ENCODE measurements at regions not wholly inside any gene's neighbourhood (a gene's known extent, or its start where the extent isn't known, plus 50 kb on each side); places are given as distances from the start of the nearest gene placed in this dataset.

DNA sequence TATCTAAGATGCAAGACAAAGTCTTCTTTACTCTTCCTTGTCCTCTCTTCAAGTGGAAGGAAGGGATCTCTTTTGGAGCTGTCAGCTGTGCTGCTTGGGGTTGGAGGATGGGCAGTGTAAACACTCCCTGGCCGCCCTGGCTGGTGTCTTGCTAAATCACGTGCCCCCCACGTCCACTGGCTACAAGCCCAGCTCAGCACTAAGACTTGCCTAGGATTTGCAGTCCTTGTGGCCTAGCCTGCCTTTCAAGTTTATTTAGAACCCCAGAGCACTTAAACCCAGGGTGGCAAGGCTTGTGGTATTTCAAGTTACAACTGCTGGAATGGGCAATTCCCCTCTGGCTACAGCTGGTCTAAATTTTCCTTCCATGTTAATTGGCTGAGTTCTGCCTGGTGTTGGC lies 272.4 kb upstream of the MYO3A start:
- no peak for DNase-seq

- DNase-seq, result no peak
Observed at GRCh38 chr10:25666276-25666675, 267.8 kb upstream of the MYO3A start.

GRCh38 chr10:25675204-25675603 lies 258.8 kb upstream of the MYO3A start:
- no peak for DNase-seq

DNA sequence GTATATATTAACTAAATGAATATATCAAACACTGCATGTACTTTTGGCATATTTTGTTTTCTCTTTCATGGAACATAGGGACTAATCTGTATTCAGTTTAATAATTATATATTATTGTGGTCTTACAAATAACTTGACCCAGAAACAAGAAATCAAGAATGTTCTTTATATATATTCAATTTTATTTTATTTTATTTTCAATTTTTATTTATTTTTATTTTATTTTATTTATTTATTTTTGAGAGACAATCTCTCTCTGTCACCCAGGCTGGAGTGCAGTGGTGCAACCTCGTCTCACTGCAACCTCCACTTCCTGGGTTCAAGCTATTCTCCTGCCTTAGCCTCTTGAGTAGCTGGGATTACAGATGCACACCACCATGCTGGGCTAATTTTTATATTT lies 258.4 kb upstream of the MYO3A start:
- DNase-seq, result no peak

DNA sequence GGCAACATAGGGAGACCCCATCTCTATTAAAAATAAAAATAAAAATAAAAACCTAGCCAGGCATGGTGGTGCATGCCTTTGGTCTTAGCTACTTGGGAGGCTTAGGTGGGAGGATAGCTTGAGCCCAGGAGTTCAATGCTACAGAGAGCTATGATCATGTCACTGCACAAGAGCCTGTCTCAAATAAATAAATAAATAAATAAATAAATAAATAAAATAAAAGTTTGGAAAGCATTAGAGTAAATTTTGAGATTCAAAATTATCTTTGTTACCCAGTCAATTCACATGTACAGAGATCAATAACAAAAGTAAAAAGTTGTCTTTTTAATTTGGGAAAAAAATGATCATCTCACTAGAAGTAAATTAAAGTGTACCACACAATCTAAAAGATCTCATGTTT lies 255.8 kb upstream of the MYO3A start:
- DNase-seq, result no peak

DNA sequence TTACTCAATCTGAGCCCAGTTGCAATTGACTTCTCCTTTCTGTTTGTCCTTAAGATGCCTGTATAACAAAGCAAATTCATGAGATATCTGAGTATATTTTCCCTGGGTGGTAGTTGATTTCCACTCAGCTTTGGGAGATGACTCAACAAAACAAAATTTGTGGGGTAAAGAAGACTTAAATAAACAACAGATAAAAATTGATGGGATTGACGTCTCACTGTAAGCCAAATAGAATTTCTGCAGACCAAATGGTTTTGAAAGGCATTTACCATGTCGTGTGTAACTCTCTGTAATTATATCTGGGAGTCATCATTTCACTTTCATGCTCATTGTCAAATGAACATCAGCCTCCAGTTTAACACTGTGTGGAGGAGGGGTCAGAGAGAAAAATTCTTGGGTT lies 255.4 kb upstream of the MYO3A start:
- no peak for DNase-seq

DNA sequence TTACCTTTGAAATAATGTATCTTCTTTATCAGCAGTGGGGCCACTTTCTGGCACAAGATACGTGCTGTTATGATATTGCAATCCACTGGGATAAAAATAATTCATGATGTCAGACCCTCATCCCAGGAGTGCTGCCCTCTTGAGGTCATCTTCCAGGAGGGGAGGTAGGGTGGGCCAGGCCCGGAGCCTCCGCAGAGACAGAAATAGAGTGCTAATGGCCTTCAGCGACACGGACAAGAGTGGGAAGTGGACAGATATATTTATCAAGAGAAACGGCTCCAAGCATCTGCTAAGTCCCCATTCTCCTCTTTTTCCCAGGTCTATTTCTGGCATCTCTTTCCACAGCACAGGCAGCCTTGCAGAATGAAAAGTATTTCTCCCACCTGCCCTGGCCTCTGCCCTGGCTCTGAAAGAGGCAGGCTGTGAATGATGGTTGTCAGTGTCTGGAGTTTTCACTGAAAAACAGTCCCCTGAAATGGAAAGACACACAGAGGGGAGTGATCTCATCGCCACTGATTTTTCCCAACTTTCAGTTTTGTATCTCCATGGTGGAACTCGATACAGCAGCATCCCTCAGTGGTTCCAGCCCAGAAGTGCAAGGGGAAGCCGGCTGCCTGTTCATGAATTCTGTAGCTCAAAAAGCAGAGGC lies 251.7 kb upstream of the MYO3A start:
- no peak for DNase-seq

DNA sequence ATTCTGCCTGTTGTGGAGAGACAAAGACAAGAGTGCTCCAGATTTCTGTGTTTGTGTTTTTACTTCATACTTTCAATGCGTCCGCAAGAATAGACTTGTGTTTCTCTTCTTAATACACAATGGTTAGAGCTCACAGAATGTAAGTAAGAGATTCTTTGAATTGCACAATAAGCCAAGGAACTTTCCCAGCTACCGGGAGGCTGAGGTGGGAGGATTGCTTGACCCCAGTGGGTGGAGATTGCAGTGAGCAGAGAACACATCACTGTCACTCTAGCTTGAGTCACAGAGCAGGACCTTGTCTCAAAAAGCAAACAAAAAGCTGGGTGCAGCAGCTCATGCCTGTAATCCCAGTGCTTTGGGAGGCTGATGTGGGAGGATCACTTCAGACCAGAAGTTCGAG lies 250.7 kb upstream of the MYO3A start:
- DNase-seq, result no peak

DNA sequence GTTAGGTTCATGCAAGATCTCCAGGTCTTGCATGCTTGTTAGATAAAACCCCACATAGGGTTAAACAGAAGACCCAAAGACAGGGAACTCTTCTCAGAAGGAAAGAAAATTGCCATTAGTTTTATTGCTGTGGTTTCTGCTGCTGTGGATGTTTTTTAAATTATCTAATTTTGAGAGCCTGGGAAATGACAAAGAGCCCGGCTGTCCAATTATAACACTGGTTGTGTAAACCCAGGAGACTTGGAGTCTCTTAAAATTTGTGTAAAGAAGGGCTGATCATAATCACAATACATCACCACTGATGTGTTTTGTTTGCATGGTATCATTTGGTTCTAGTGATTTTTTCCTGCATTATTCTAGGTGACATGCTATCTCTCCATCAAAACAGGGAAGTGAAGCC lies 246.5 kb upstream of the MYO3A start:
- no peak for DNase-seq

GRCh38 chr10:25689346-25690100 lies 244.5 kb upstream of the MYO3A start:
- DNase-seq, result no peak

GRCh38 chr10:25692761-25693160 lies 241.3 kb upstream of the MYO3A start:
- DNase-seq, result no peak

- no peak for DNase-seq
Observed at GRCh38 chr10:25694206-25694933, 239.7 kb upstream of the MYO3A start.

DNA sequence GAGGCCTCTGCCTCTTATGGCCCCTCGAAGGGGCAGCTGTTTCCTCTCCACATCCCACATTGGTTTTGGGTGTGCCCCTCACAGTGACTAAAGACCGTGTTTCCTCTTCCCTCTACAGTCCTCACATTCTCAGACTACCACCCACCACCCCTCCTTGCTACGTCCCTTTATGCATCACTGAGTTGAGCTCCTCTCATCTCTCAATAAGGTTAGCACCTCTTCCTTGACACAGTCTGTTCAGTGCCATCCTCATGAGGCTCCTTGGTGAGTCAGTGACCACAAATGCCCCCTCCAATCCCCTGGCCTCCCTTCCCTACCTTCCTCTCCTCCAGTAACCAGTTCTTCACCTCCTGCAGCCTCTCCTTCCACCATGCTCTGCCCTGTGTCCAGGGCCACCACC lies 239.1 kb upstream of the MYO3A start:
- DNase-seq, result no peak

GRCh38 chr10:25695586-25695985 lies 238.4 kb upstream of the MYO3A start:
- no peak for DNase-seq

DNA sequence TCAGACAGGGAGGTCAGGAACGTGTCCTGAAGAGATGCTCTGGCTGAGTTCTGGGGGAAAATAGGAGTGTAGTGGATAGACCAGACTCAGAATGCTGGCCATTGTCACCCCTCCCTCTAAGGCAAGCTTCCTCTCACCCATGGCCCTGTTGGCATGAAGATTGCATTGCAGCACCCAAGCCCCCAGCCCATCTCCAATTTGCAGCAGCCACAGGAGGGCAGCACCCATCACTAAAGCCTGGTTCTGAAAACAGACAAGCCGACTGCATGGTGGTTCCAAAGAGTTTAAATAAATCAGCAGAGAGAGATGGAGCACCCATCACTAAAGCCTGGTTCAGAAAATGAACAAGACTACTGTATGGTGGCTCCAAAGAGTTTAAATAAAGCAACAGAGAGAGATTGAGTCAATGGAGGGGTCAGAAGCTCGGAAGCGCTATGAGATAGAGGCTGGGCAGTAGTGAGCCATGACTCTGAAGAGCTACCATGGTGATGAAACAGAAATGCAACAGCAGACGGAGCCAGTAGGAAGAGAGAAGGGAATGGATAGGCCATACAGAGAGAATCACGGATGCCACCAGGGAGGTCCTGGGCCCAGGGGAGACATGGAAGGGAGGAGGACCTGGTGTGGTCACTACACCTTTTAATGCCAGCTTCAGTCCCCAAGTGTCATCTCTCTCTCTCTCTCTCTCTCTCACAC lies 237.9 kb upstream of the MYO3A start:
- DNase-seq, result no peak

- no peak for DNase-seq
Observed at GRCh38 chr10:25697412-25697811, 236.6 kb upstream of the MYO3A start.

GRCh38 chr10:25698638-25699037 lies 235.4 kb upstream of the MYO3A start:
- DNase-seq, result no peak

DNA sequence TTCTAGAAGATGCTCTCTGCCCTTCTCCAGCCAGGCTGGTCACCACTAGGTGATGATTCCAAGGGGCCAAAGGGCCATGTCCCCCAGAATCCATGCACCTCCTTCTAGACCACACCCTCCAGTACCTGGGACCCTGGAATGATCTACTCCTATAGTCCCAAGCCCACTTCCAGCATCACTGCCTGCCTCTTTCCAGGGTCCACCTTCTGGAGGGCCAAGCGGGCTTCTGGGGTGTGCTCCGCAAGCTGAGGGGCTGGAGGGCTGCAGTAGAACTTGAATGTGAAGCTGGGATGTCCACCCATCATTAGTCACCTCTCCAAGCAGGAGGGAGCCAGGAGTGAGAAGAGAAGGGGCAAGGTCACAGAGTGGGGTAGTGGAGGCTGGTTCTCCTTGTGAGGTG lies 234.4 kb upstream of the MYO3A start:
- no peak for DNase-seq

GRCh38 chr10:25701652-25702051 lies 232.4 kb upstream of the MYO3A start:
- DNase-seq, result no peak

GRCh38 chr10:25704622-25705021 lies 229.4 kb upstream of the MYO3A start:
- no peak for DNase-seq

DNA sequence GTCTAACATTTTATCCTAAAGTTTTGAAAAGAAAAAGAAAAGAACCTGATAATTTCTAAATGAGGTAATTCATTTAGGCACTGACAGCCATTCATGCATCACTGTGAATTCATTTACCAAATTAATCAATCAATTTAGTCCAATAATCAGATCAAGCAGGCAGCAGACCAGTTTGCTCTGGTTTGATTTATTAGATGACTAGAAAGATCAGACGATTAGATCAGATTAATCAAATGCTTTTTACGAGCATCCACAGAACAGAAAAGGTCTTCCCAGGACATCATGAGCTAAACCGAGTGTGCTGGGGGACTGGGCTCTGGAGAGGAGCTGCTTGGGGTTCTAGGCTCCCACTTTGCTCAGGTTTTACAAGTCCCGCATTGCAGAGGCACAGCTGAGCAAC lies 226.5 kb upstream of the MYO3A start:
- no peak for DNase-seq

- DNase-seq, result no peak
Observed at GRCh38 chr10:25707976-25708671, 225.9 kb upstream of the MYO3A start.

DNA sequence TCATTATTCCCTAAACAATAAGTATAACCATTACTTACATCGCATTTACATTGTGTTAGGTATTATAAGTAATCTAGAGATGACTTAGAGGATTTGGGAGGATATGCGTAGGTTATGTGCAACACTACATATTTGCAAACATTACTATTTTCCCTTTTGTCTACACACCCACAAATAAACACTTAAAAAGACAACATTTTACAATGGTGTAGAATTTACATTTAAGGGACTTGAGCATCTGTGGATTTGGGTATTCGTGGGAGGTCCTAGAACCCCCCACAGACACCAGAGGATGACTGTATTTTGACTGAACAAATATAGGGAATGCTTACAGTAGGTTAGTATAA lies 220.2 kb upstream of the MYO3A start:
- no peak for DNase-seq
